ENCODE measurements at regions not wholly inside any gene's neighbourhood (a gene's known extent, or its start where the extent isn't known, plus 50 kb on each side); places are given as distances from the start of the nearest gene placed in this dataset.

GRCh38 chr20:43389211-43389610 lies 68.5 kb upstream of the SRSF6 start:
- Histone ChIP-seq H3K36me3 (ENCODE audit: low read length) (no peaks in the 10 kb centered on the region), H3F3A (ENCODE audit: insufficient read depth) (no peaks in the 10 kb centered on the region), H3K4me2 (ENCODE audit: low read depth, low read length, poor library complexity, severe bottlenecking) (no peak overlapping the region), H3K27me3 (ENCODE audit: low read length) (no peaks in the 10 kb centered on the region), H3K4me3 (ENCODE audit: insufficient read depth, low read length, poor library complexity, severe bottlenecking) (no peak overlapping the region), H2AFZ (ENCODE audit: low read depth, low read length, severe bottlenecking) (no peak overlapping the region), H4K20me1 (ENCODE audit: low read depth, low read length) (no peaks in the 10 kb centered on the region), H3K9me3 (ENCODE audit: insufficient read depth, low read length) (no peaks in the 10 kb centered on the region), H3K79me2 (ENCODE audit: insufficient read depth, low read length) (no peaks in the 10 kb centered on the region), H3K9ac (ENCODE audit: low read length) (no peak overlapping the region), H3K9me2 (replicated peaks; ENCODE audit: insufficient read depth, low read length) (no peaks in the 10 kb centered on the region), H3K27ac (ENCODE audit: low read depth, low read length) (no peak overlapping the region)
- TF ChIP-seq EZH2phosphoT487 (conservative IDR thresholded peaks at IDR 0.05; ENCODE audit: low read length), result no peak
- TF ChIP-seq, protein P1, sequence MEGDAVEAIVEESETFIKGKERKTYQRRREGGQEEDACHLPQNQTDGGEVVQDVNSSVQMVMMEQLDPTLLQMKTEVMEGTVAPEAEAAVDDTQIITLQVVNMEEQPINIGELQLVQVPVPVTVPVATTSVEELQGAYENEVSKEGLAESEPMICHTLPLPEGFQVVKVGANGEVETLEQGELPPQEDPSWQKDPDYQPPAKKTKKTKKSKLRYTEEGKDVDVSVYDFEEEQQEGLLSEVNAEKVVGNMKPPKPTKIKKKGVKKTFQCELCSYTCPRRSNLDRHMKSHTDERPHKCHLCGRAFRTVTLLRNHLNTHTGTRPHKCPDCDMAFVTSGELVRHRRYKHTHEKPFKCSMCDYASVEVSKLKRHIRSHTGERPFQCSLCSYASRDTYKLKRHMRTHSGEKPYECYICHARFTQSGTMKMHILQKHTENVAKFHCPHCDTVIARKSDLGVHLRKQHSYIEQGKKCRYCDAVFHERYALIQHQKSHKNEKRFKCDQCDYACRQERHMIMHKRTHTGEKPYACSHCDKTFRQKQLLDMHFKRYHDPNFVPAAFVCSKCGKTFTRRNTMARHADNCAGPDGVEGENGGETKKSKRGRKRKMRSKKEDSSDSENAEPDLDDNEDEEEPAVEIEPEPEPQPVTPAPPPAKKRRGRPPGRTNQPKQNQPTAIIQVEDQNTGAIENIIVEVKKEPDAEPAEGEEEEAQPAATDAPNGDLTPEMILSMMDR (IDR thresholded peaks at IDR 0.05; ENCODE audit: insufficient read depth, low read length, poor library complexity, severe bottlenecking), result no peak

GRCh38 chr20:43388268-43389002 lies 69.3 kb upstream of the SRSF6 start:
- H3K79me2 ChIP-seq (ENCODE audit: insufficient read depth, low read length), result no peaks in the 10 kb centered on the region
- H3K9ac ChIP-seq (ENCODE audit: low read length), result no peak overlapping the region
- H4K20me1 ChIP-seq (ENCODE audit: low read depth, low read length), result no peaks in the 10 kb centered on the region
- H2AFZ ChIP-seq (ENCODE audit: low read depth, low read length, severe bottlenecking), result no peak overlapping the region
- H3K4me2 ChIP-seq (ENCODE audit: low read depth, low read length, poor library complexity, severe bottlenecking), result no peak overlapping the region
- no peaks in the 10 kb centered on the region for H3F3A ChIP-seq (ENCODE audit: insufficient read depth)
- no peaks in the 10 kb centered on the region for H3K9me2 ChIP-seq (replicated peaks; ENCODE audit: insufficient read depth, low read length)
- H3K27ac ChIP-seq (ENCODE audit: low read depth, low read length), result no peak overlapping the region
- H3K9me3 ChIP-seq (ENCODE audit: insufficient read depth, low read length), result no peaks in the 10 kb centered on the region
- no peaks in the 10 kb centered on the region for H3K27me3 ChIP-seq (ENCODE audit: low read length)
- no peaks in the 10 kb centered on the region for H3K36me3 ChIP-seq (ENCODE audit: low read length)
- TF ChIP-seq, protein P1 (IDR thresholded peaks at IDR 0.05; ENCODE audit: insufficient read depth, low read length, poor library complexity, severe bottlenecking), result no peak
- no peak for TF ChIP-seq EZH2phosphoT487 (conservative IDR thresholded peaks at IDR 0.05; ENCODE audit: low read length)
- H3K4me3 ChIP-seq (ENCODE audit: insufficient read depth, low read length, poor library complexity, severe bottlenecking), result no peak overlapping the region

DNA sequence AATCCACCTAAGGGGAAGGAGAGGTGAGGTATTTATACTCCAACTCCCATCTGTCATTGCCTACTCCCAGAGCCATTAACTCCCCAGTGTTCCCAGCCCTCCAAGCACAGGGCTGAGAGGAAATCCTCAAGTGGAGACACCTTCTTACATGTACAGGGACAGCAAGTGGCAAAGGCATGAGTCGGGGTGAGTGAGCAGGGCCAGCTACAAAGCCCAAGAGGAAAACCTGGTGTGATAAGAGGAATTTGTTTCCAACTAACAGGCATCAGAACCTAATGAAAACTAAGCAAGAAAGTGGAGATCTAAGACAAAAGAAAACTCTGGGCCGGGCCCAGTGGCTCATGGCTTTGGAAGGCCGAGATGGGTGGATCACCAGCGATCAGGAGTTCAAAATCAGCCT lies 70.0 kb upstream of the SRSF6 start:
- TF ChIP-seq, protein P1 (IDR thresholded peaks at IDR 0.05; ENCODE audit: insufficient read depth, low read length, poor library complexity, severe bottlenecking), result no peak
- TF ChIP-seq EZH2phosphoT487 (conservative IDR thresholded peaks at IDR 0.05; ENCODE audit: low read length), result no peak
- H3K4me3 ChIP-seq (ENCODE audit: insufficient read depth, low read length, poor library complexity, severe bottlenecking), result no peak overlapping the region
- H3K79me2 ChIP-seq (ENCODE audit: insufficient read depth, low read length), result no peaks in the 10 kb centered on the region
- no peaks in the 10 kb centered on the region for H4K20me1 ChIP-seq (ENCODE audit: low read depth, low read length)
- H3K27ac ChIP-seq (ENCODE audit: low read depth, low read length), result no peak overlapping the region
- H3F3A ChIP-seq (ENCODE audit: insufficient read depth), result no peaks in the 10 kb centered on the region
- no peak overlapping the region for H2AFZ ChIP-seq (ENCODE audit: low read depth, low read length, severe bottlenecking)
- no peaks in the 10 kb centered on the region for H3K9me3 ChIP-seq (ENCODE audit: insufficient read depth, low read length)
- no peaks in the 10 kb centered on the region for H3K36me3 ChIP-seq (ENCODE audit: low read length)
- no peak overlapping the region for H3K9ac ChIP-seq (ENCODE audit: low read length)
- no peak overlapping the region for H3K4me2 ChIP-seq (ENCODE audit: low read depth, low read length, poor library complexity, severe bottlenecking)
- no peaks in the 10 kb centered on the region for H3K9me2 ChIP-seq (replicated peaks; ENCODE audit: insufficient read depth, low read length)
- H3K27me3 ChIP-seq (ENCODE audit: low read length), result no peaks in the 10 kb centered on the region
